Islet of Langerhans (tissue), 1 donor: ENCODE measurements at regions not wholly inside any gene's neighbourhood (a gene's known extent, or its start where the extent isn't known, plus 50 kb on each side); places are given as distances from the start of the nearest gene placed in this dataset.

Source experiments
- FAIRE-seq: peaks from one replicate; lab custom pipeline; 2011; peaks lifted over from hg19 to GRCh38; lab: Jason Lieb, UNC

DNA sequence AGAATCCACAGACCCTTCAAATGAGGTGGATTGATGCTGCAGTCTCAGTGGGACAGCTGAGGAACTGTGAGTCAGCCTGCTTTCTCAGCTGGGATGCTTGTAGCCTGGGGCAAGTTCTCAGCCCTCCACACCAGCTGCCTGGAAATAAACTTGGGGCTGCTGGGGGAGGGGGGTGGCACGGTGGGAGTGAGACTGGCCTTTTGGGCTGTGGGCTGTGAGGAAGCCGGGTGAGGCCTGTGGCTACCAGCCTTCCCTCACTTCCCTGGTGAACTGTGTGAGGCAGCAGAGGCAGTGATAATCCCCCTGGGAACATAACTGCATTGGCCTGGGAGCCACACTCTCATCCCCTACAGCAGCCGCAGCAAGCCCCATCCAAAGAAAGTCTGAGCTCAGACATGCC lies 114.5 kb upstream of the GUCY1A1 start:
- FAIRE-seq: no peak

DNA sequence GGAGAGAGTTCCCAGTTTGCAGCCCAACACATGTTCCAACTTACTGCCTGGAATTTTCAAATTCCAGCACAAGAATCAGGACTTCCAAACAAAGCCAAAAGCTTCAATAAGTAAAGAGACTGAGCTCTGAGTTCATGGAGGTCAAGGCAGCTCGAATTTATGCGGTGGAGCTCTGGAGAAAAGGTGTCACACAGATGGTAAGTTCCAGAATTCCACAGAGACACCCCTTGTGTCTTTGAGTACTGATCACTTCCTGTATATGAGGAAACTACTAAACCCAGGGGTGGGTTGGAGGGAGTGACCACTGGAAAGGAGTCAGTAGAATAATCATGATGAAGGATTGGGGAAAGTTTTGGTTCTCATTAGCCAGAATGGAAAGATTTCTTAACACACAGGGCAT lies 118.5 kb upstream of the GUCY1A1 start:
- no peak for FAIRE-seq

DNA sequence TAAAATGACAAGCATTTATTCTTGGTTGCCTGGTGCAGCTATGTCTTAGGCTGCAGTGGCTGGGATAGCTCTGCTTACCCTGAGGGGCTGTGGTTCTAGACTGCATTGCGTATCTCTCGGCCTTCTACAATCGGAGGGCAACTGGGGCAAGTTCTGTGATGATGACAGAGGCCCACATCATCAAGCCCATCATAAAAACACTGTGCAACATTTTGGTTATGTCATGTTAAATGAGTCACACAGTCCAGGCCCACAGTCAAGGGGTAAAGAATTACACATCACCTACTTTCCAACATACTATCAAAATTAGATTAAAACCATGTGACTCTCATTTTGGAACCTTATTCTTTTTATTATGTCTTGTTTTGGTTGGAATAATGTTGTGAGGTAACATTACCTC lies 120.2 kb upstream of the GUCY1A1 start:
- FAIRE-seq: no peak

DNA sequence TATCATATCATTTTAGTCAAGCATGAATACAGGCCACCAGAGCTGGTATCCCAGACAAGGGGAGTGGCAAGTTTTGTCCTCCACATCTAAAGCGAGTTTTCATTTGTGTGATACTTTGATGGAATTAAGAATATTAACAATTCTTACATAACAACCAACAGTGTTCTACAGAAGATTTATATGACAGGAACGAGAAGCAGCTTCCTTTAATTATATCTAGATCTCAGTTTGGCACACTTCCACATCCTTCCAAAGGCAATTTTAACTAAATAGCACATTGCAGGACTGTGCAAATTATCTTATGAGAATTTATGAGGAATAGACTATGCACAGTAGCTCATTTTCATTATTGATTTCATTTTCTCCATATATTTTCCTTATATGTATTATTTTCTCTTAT lies 121.2 kb upstream of the GUCY1A1 start:
- no peak for FAIRE-seq

DNA sequence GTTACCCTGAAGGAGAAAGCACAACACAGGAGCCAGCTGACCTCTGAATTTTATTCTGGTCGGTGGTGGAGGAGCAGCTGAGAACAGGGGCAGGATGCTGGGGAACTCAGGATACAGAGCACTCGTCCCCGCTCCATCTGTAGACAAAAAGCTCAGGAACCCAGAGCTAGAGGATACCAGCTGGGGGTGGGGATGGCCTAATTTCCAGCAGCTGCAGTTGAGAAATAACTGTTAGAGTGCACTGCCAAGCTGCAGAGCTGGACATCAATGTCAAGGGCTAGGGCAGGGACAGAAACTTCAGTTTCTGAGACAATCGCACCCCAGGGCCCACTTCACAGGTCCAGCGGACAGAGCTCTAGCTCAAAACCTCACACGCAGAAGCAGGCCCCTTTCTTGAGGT lies 122.1 kb upstream of the GUCY1A1 start:
- no peak for FAIRE-seq

DNA sequence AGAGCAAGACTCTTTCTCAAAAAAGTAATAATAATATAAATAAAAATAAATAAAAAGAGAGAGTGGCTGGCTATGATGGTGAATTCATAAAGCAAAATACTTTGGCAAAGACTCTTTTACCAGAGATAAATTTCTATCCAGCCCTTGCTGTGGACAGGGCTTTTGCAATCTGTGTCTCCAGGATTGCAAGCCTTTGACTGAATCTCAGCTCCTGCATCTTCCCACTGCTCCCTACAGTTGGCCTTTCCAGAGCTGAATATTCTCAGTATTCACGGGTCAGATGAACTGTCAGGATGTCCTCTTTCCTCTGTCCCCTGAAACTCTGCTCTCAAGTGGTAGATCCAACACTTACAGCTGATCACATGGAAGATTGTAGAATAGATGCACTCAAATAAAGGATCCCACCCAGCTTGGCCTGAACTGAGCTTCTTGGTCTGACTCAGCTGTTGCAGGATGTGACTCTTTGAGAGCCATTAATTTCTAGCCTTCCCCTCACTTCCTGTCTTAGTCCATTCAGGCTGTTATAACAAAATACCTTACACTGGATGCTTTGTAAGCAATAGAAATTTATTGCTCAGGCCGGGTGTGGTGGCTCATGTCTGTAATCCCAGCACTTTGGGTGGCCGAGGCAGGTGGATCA lies 123.4 kb upstream of the GUCY1A1 start:
- no peak for FAIRE-seq

DNA sequence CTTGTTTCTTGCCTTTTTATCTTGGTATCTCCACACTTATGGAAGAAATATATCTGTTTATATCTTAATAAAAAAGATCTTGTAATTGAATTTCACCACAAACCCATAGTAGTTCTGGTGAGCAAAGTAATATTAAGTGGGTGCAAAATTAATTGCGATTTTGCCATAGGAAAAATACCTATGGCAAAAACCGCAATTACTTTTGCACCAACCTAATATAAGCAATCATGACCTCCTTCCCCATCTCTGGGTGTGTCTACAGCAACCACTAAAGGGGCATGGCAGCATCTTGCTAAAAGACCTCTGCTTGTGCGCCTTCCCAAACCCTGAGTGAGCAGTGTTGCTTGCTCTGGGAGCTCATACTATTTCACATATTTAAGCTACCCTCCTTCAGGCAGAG lies 124.2 kb upstream of the GUCY1A1 start:
- FAIRE-seq: no peak

DNA sequence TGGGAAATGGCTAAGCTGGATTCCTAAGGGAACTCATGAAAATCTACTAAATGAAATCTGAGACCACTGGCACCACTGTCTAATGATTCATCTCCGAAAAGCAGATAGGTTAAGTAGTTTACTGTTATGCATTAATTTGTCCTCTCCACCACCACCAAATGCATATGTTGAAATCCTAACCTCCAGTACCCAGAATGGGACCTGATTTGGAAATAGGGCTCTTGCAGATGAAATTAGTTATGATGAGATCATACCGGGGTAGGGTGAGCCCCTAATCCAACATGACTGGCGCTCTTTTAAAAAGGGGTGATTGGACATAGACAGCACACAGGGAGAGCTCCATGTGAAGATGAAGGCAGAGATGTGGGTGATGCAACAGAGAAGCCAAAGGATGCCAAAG lies 124.9 kb upstream of the GUCY1A1 start:
- FAIRE-seq: no peak

DNA sequence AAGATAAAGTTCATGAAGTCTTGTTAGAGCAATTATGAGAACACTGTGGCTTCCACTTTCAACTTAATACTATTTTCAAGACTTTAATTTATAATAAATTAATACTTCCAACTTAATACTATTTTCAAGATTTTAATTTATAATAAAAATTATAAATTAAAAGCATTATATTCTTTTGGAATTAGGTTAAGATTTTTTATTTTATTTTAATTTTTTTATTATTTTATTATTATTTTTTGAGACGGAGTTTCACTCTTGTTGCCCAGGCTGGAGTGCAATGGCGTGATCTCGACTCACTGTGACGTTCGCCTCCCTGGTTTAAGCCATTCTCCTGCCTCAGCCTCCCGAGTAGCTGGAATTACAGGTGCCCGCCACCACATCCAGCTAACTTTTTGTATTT lies 126.0 kb upstream of the GUCY1A1 start:
- FAIRE-seq: no peak

DNA sequence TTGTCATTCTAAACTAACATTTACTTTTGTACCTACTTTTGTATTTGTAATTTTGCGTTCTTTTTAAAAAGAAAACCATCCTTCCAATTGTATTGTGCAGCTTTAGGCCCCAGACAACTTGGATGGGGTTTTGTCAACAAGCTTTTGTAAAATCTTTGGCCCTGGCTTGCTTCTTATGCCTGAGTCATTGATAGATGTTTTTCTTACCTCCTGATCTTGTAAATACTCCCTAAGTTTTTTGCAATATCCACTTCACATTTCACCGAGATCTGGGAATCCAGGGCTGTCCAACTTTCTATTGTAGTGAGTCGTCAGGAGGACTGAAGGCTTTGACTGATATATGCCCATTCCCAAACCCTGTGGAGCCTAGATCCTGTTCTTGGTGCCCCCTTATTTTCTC lies 126.9 kb upstream of the GUCY1A1 start:
- no peak for FAIRE-seq

DNA sequence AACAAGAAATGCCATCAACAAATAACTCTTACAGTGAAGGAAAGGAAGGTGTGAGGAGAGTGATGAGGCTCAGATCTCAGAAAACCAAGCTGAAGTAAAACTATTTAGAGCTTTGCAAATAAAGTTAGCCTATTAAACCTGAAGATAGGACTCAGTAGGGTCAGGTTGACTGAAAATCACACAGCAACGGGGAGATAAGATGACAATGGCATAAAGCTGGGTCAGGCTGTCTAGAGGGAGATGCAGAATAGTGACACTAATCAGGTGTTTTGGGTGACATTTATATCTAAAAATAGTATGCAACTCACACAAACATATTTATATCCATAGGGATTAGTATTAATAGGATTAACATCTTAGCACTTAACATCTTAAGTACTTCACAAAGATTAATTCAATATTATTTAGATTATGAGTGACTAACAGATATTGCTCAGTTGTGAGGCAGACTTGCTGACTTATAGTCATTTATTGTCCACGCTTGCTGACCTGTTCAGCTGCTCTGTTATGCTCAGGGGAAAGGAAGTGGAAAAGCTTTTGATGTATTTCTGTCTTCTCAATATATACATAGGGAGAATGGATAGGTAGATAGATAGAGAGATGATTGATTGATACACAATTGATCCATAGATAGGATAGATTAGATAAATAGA lies 130.7 kb upstream of the GUCY1A1 start:
- FAIRE-seq: no peak

DNA sequence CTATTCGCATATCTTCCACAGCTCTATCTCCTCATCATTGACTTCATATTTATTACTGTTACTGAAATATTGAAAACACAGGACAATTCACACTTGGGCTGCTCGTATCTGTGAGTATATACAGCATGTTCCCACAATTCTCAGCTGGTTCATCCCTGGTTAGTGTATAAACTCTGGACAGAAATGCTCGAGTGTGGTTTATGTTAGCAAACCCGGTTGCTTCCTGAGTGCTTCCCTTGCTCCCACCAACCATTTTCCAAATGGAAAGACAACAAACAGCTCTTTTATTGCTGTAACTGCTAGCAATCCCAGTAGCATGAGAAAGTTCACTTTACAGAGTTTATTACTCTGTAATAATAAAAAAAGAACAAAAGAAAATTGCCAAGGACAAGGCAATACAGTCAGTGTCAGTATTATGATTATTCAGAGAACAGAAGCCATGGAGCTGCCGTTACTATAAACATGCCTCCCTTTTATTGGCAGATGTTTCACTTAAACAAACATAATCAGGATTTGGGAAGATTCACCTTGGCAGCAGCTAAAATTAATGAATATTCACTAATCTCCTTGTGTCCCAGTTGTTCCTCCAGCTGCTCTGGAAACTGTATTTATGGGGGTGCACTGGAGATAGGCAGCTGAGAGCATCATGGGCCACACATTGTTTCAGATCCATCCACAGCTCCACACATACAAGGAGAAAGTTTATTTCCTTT lies 134.1 kb upstream of the GUCY1A1 start:
- no peak for FAIRE-seq

DNA sequence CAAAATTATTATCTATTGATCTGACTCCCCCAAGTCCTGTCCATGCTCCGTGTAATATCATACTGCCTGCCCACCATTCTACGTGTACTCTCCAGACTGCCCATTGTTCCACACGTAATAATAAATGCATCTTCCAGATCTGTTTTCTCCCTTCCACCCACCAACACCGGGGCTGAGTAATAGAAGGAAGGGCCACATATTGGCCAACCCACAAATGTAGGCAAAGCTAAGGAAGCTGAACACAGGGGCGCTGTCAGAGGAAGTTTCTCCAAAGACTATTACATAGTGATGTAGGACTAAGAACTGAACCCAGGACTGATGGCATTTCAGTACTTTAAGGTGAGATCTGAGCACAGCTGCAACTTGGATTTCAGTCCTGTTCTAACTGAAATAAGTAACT lies 135.8 kb upstream of the GUCY1A1 start:
- FAIRE-seq: no peak

DNA sequence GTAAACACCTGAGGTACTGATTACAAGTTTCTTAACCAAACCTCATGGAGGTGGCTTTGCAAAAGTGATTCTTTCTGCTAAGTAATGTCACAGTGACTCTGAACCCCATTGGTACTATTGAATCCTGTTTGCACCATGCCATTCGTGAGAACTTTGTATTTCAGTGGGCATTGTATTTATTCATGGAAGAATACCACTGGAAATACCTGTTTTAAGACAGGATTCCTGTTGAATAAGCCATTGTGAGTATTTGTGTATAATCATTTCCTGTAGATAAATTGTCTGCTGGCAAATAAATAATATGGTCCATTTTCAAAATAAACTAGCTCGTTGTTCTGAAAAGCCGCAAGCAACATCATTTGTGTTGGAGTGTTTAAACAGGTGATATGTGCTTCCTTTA lies 136.4 kb upstream of the GUCY1A1 start:
- FAIRE-seq: no peak

DNA sequence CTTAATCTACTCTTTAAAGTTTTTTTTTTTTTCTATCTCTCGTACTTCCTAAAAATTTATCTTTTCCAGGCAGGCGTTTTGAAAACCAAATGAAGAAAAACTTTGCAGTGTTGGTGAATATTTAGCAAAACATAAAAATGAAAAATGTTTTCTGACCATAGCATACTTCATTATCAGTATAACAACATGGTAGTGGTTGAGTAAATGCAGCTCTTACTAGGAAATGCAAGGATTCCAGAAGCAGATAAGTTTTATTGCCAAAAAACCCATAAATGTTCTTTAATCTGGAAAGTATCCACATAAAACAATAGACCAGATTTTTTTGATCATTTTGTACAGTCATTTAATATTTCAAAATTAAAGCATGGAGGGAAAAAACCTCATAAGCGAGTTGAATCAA lies 136.9 kb upstream of the GUCY1A1 start:
- no peak for FAIRE-seq

DNA sequence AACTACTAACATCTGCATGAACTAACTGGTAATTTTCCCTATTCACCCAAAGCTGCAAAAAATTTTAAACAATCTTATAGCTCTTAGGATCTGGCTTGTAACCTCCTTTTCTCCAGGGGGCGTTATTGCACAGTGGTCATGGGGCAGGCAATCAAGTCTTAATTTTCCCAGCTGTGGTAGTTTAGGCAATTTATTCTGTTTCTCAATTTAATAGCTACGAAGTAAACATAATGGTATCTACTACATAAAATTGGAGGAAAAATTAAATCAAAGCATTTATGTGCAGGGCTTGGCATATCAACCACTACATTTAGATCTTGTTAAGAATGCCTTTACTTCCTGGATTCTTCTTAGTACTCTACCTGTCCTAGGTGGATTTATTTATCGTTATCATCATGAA lies 137.4 kb upstream of the GUCY1A1 start:
- FAIRE-seq: peak; percentile 89

DNA sequence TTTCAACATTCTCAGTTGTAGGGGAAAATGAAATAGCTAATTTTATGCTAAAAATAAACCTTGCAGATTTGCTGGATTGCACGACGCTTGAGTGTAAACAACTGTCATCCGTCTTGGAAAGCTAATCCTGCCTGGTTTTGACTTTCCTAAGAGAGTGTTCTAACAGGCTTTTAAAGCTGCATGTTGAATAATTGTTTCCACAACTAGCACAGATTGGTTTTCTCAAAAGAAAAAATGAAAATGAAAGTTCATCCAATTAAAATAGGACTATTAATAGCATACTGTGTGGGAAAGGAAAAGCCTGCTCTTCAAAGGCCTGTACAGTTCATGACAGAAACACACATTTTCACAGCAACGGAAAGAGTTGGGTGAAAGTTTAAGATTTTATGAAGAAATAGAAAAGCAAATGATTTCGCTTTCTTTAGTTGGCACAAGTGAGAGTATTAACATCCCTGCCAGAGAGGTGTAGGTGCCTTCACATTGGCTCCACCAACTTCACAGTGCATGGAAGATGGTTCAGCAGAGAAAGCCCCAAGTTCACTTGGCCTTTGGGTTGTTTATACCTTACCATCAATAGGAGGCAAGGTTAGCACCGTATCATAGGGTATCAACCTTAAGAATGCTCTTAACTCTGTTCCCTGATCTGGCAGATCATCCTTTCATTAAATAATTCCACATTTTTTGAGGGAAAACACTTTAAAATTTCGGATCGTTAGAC lies 140.0 kb upstream of the GUCY1A1 start:
- peak; percentile 95 for FAIRE-seq

DNA sequence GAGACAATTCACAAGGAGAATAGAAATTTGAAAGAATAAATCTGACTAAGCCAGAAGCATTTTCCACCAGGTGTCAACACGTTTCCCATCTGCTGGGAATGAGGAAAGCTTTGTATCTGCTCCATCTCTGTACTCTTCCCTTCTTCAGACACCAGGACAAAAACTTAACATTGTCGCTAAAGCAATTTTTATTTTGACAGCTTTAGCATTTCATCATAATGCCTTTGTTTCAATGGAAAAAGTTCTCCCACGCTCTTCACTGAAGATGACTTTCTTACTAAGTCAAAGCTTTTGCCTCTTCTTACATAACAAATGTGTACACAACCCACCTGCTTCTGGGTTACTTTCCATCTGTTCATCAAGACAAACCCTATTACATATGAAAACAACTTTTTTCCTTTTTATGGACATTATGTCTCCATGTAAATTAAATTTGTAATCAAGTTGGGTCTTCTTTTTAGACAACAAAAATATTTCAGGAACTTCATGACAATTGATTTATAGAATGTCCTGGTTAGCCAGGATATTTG lies 141.7 kb upstream of the GUCY1A1 start:
- no peak for FAIRE-seq

DNA sequence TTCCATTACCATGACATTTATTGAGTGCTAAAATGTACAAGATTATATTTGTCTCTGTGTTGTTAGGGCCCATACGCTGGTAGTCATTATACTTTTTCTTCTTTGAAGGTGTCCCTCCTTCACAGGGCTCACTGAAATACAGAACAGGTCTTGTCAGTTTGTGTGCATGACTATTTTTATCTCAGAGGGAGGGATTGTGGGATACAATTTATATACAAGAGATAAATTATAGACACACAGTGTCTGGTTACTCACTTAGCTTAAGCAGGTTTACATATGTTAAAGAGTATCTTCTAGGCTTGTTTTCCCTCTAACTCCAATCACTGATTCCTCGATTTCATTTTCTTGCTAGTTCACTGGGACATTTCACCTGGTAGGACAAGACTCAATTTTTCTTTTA lies 143.3 kb upstream of the GUCY1A1 start:
- FAIRE-seq: no peak

DNA sequence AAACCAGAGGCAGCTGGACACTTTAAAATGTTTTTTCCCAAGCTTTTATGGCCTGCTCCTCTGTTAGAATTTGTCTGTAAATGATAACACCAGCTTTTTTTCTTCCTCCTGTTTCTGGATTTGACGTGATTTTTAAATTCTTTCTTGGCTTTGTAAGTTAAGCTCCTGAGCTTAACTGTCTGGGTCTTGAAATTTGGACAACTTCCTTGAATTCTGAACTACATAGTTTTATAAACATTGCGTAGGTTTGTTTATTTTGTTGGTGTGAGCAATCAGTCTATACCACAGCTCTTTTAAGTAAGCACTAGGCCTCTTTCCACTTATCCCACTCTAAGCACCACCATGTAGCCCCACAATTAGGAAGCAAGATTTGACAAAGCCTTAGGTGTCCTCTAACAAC lies 144.4 kb upstream of the GUCY1A1 start:
- FAIRE-seq: no peak

DNA sequence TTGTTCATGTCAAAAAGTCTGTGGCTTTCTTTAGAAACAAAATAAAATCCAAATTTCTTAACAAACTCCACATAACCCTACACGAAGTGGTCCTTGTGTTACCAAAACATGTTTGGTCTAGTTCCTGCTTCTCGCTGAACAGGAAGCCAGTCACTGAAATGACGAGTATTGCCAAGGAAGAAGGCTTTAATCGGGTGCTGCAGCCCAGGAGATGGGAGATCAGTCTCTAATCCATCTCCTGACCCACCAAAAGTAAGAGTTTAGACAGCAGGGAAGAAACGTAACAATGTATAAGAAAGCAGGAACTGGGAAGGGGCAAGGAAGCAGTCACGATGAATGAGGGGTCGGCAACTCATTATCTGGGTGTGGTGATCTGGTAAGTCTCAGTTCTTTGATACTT lies 144.6 kb upstream of the MAP9 start:
- no peak for FAIRE-seq

DNA sequence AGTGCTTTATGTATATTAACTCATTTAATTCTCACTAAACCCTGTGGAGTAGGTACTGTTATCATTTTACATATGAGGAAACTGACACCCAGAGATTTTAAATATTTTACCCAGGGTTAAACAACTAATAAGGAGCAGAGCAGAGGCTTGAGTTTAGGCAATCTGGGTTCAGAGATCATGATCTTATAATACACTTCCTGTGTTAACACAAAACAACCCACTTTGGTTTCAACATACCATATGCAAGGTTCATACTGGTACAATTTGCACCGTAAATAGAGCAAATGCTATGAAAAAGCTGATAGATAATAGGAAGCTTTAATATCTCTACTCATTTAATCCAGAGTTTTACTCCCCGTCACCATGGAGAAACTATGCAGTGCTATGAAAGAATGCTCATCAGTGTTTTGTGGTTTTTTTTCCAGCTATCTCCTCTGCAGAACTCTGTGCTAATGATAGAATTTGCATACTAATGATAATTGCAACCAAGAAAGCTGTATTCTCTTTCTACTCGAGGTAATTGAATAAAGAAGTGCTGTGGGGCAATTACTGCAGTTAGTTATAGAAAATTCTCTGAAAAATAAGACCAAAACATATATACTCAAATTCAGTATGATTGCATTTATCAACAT lies 138.8 kb upstream of the MAP9 start:
- FAIRE-seq: no peak

DNA sequence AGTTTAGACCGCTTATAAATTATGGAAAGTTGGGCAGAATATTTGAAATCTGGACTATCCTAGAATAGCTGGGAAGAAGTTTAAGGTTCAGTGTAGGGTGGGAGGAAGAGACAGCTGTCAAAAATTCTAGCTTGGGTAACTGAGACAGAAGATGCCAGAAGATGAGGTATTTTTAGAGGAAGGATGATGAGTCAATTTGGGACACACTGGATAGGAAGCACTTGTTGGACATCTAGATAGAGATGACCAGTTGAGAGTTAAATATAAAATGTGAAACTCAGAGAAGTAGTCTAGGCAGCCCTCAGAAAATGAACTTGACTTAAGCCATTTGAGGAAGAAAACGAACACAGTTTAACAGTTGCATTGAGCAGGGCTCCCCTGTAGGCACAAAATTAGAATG lies 137.9 kb upstream of the MAP9 start:
- no peak for FAIRE-seq
